GM19351 (cell line): ENCODE measurements at regions not wholly inside any gene's neighbourhood (a gene's known extent, or its start where the extent isn't known, plus 50 kb on each side); places are given as distances from the start of the nearest gene placed in this dataset.
"Not testable (repeated sequence)": the region's sequence is repeated elsewhere in the genome, so short reads cannot be mapped to it uniquely, and the experiment has no call there.

Experiments
- ATAC-seq: cut with Tn5 transposase; IDR thresholded peaks from one replicate; pipeline ENCODE4 v1.9.1; 2021; ENCODE audit warnings: mild to moderate bottlenecking, moderate library complexity; ENCODE audit not compliant: unreplicated experiment

- no peak for ATAC-seq
Observed at GRCh38 chr10:8305876-8306652, 251.6 kb downstream of the GATA3 start.

GRCh38 chr10:8306685-8307364 lies 252.3 kb downstream of the GATA3 start:
- no peak for ATAC-seq

- ATAC-seq: no peak
Observed at GRCh38 chr10:8310930-8311329, 256.4 kb downstream of the GATA3 start.

- ATAC-seq: no peak
Observed at GRCh38 chr10:8311526-8312070, 257.1 kb downstream of the GATA3 start.

GRCh38 chr10:8312079-8312478 lies 257.6 kb downstream of the GATA3 start:
- no peak for ATAC-seq

- no peak for ATAC-seq
Observed at GRCh38 chr10:8312781-8313180, 258.3 kb downstream of the GATA3 start.

GRCh38 chr10:8314486-8314885 lies 260.0 kb downstream of the GATA3 start:
- no peak for ATAC-seq

GRCh38 chr10:8315619-8316021 lies 261.1 kb downstream of the GATA3 start:
- peak; percentile 72 for ATAC-seq

GRCh38 chr10:8316284-8316683 lies 261.8 kb downstream of the GATA3 start:
- no peak for ATAC-seq

- not testable (repeated sequence) for ATAC-seq
Observed at GRCh38 chr10:8318429-8318828, 263.9 kb downstream of the GATA3 start.

- no peak for ATAC-seq
Observed at GRCh38 chr10:8318956-8319355, 264.5 kb downstream of the GATA3 start.

- ATAC-seq: no peak
Observed at GRCh38 chr10:8319704-8320103, 265.2 kb downstream of the GATA3 start.

- peak; percentile 61 for ATAC-seq
Observed at GRCh38 chr10:8321990-8322389, 267.5 kb downstream of the GATA3 start.

GRCh38 chr10:8323428-8324054 lies 269.1 kb downstream of the GATA3 start:
- ATAC-seq: no peak

- ATAC-seq: no peak
Observed at GRCh38 chr10:8325024-8325980, 270.8 kb downstream of the GATA3 start.

GRCh38 chr10:8326396-8327139 lies 272.1 kb downstream of the GATA3 start:
- no peak for ATAC-seq

- ATAC-seq: no peak
Observed at GRCh38 chr10:8327140-8327423, 272.6 kb downstream of the GATA3 start.

GRCh38 chr10:8331387-8331786 lies 276.9 kb downstream of the GATA3 start:
- no peak for ATAC-seq

GRCh38 chr10:8331896-8332729 lies 277.6 kb downstream of the GATA3 start:
- ATAC-seq: peak; percentile 97
